HCT116 (cell line): ENCODE measurements at regions not wholly inside any gene's neighbourhood (a gene's known extent, or its start where the extent isn't known, plus 50 kb on each side); places are given as distances from the start of the nearest gene placed in this dataset.

Experiments used
- ATAC-seq: fragments of 200-7000 bp; cut with Tn5 transposase; 2 replicates; pipeline ENCODE4 v1.9.1; 2020; ENCODE audit warnings: mild to moderate bottlenecking, moderate library complexity
- BruUV-seq: library from RNA; stranded (reverse); fragments of 400-500 nt; replicated peaks from 2 replicates; lab custom pipeline; 2021; lab: Mats Ljungman, UMichigan
- CTCF ChIA-PET: fragments of 300-600 bp; sonication (Branson Sonifier 250); formaldehyde crosslinking; loops from one replicate; lab custom pipeline; 2021; ENCODE audit warnings: antibody characterized with exemption; lab: Charles Lee
- POLR2A ChIA-PET: fragments of 300-600, 350-600 bp; sonication (Branson Sonifier 250); formaldehyde crosslinking; loops from one replicate; lab custom pipeline; 2021; ENCODE audit warnings: antibody characterized with exemption; lab: Charles Lee
- RAD21 ChIA-PET, 2 experiments: fragments of 300-600 bp; sonication (Branson Sonifier 250); formaldehyde crosslinking; loops; one replicate each; lab custom pipeline; 2023; ENCODE audit warnings: low total read pairs in 2 of 2; ENCODE audit not compliant: uncharacterized antibody in 2 of 2, unreplicated experiment in 2 of 2, low non-redundant PET in 1 of 2; lab: Charles Lee
- DNase-seq: peaks from one replicate; pipeline ENCODE4 v3.0.0-alpha.2; 2010; ENCODE audit warnings: low read depth, low spot score
- H2AFZ ChIP-seq: fragments of 200-600 bp; shearing (Covaris generic), sonication (generic); 2 replicates; pipeline ENCODE4 v1.6.1; 2017; ENCODE audit warnings: low read depth, mixed run types, mixed read lengths, antibody characterized with exemption, low read length; ENCODE audit not compliant: poor library complexity, severe bottlenecking
- H3K27ac ChIP-seq: 2 replicates; pipeline ENCODE4 v1.5.1; 2012; ENCODE audit warnings: low read depth, low read length
- H3K27me3 ChIP-seq: fragments of 200-600 bp; sonication (generic); 2 replicates; pipeline ENCODE4 v1.6.1; 2016; ENCODE audit warnings: mixed run types, low read length, mixed read lengths; ENCODE audit not compliant: insufficient read depth
- H3K36me3 ChIP-seq, 2 experiments: fragments of 200-500 bp in 1 of 2; fragments of 200-600 bp in 1 of 2; sonication (Bioruptor generic) in 1 of 2; sonication (generic) in 1 of 2; 2 replicates each; pipeline versions ENCODE4 v1.5.1 to v1.6.1; 2014 to 2016; ENCODE audit warnings: low read length in 2 of 2, inconsistent platforms in 1 of 2, mixed read lengths in 1 of 2, mixed run types in 1 of 2; ENCODE audit not compliant: insufficient read depth in 2 of 2, control insufficient read depth in 1 of 2
- H3K4me1 ChIP-seq, 2 experiments: fragments of 200-600 bp in 1 of 2; sonication (generic) in 1 of 2; 2 replicates each; pipeline versions ENCODE4 v1.5.1 to v1.6.1; 2012 to 2017; ENCODE audit warnings: low read length in 2 of 2, inconsistent platforms in 1 of 2, mild to moderate bottlenecking in 1 of 2, mixed read lengths in 1 of 2, mixed run types in 1 of 2, moderate library complexity in 1 of 2; ENCODE audit not compliant: insufficient read depth in 2 of 2, control insufficient read depth in 1 of 2
- H3K4me2 ChIP-seq: fragments of 200-600 bp; sonication (generic); 2 replicates; pipeline ENCODE4 v1.6.1; 2017; ENCODE audit warnings: mixed run types, low read length, mixed read lengths
- H3K4me3 ChIP-seq, 2 experiments: fragments of 200-600 bp in 1 of 2; sonication (generic) in 1 of 2; replicated peaks in 1 of 2; 2 replicates each; pipeline ENCODE4 v1.5.1; 2011 to 2016; ENCODE audit warnings: low read length in 2 of 2, control low read depth in 1 of 2, low read depth in 1 of 2, mild to moderate bottlenecking in 1 of 2, mixed read lengths in 1 of 2, mixed run types in 1 of 2
- H3K79me2 ChIP-seq: fragments of 200-600 bp; sonication (generic); 2 replicates; pipeline ENCODE4 v1.6.1; 2017; ENCODE audit warnings: mild to moderate bottlenecking, mixed run types, low read length, moderate library complexity, mixed read lengths; ENCODE audit not compliant: insufficient read depth
- H3K9ac ChIP-seq: fragments of 200-600 bp; sonication (generic); 2 replicates; pipeline ENCODE4 v1.6.1; 2016; ENCODE audit warnings: low read length, mixed read lengths
- H3K9me2 ChIP-seq: fragments of 200-600 bp; sonication (generic), shearing (Covaris generic); 2 replicates; pipeline ENCODE4 v1.6.1; 2017; ENCODE audit warnings: mixed run types, mild to moderate bottlenecking, moderate library complexity; ENCODE audit not compliant: insufficient read depth
- H3K9me3 ChIP-seq, 2 experiments: fragments of 200-500 bp in 1 of 2; fragments of 200-600 bp in 1 of 2; sonication (Bioruptor generic) in 1 of 2; sonication (generic) in 1 of 2; 2 replicates each; pipeline ENCODE4 v1.6.1; 2014 to 2017; ENCODE audit warnings: low read length in 2 of 2, mixed read lengths in 2 of 2, inconsistent platforms in 1 of 2, low read depth in 1 of 2, mild to moderate bottlenecking in 1 of 2, mixed run types in 1 of 2, moderate library complexity in 1 of 2; ENCODE audit not compliant: control insufficient read depth in 1 of 2, insufficient read depth in 1 of 2
- H4K20me1 ChIP-seq: fragments of 200-600 bp; sonication (generic), shearing (Covaris generic); 2 replicates; pipeline ENCODE4 v1.6.1; 2017; ENCODE audit warnings: mixed run types, mild to moderate bottlenecking, moderate library complexity; ENCODE audit not compliant: insufficient read depth
- ATF3 ChIP-seq: IDR thresholded peaks from 2 replicates; pipeline ENCODE4 v1.6.1; 2012
- CBX3 ChIP-seq: IDR thresholded peaks from 2 replicates; pipeline ENCODE4 v1.6.1; 2012; ENCODE audit warnings: low read depth
- CTCF ChIP-seq, 3 experiments: fragments of 200-600 bp in 1 of 3; sonication (generic) in 1 of 3; IDR thresholded peaks in 2 of 3; conservative IDR thresholded peaks in 1 of 3; 2 replicates each; pipeline ENCODE4 v1.5.1; 2012 to 2017; ENCODE audit warnings: low read depth in 2 of 3, low read length in 2 of 3, antibody characterized with exemption in 1 of 3, borderline replicate concordance in 1 of 3, control low read depth in 1 of 3, mild to moderate bottlenecking in 1 of 3, mixed read lengths in 1 of 3, mixed run types in 1 of 3, moderate library complexity in 1 of 3; ENCODE audit not compliant: insufficient read depth in 1 of 3
- ELF1 ChIP-seq: IDR thresholded peaks from 2 replicates; pipeline ENCODE4 v1.6.1; 2012; ENCODE audit warnings: low read depth, borderline replicate concordance
- MAX ChIP-seq: IDR thresholded peaks from 2 replicates; pipeline ENCODE4 v1.6.1; 2012
- REST ChIP-seq: IDR thresholded peaks from 2 replicates; pipeline ENCODE4 v1.6.1; 2012; ENCODE audit warnings: low read depth
- SP1 ChIP-seq: IDR thresholded peaks from 2 replicates; pipeline ENCODE4 v1.6.1; 2012; ENCODE audit warnings: low read depth
- TCF7L2 ChIP-seq: IDR thresholded peaks from 2 replicates; pipeline ENCODE4 v1.7.0; 2011; ENCODE audit warnings: borderline replicate concordance, inconsistent platforms; ENCODE audit not compliant: insufficient read depth, insufficient read length; ENCODE audit errors: extremely low read depth
- ZBTB33 ChIP-seq: IDR thresholded peaks from 2 replicates; pipeline ENCODE4 v1.6.1; 2011; ENCODE audit warnings: mild to moderate bottlenecking, low read length, moderate library complexity; ENCODE audit not compliant: insufficient replicate concordance; ENCODE audit errors: extremely low read depth
- ZFX ChIP-seq: fragments of 450-650 bp; IDR thresholded peaks from 2 replicates; pipeline ENCODE4 v1.6.1; 2017
- ZNF274 ChIP-seq: fragments of 200-500 bp; sonication (Bioruptor generic); IDR thresholded peaks from 2 replicates; pipeline ENCODE4 v1.6.1; 2014; ENCODE audit warnings: mild to moderate bottlenecking, low read depth, low read length, inconsistent platforms
- intact Hi-C: fragments of 100-400 bp; cut with micrococcal nuclease; formaldehyde crosslinking; loops from 2 replicates; pipeline ENCODE4 v1.10.0; 2022

GRCh38 chr6:17007749-17008148 is 94.1 kb upstream of the STMND1 start:
- Histone ChIP-seq H3K4me2 (no peak overlapping the region), H3K9me2 (no peaks in the 10 kb centered on the region; the same call in 1 of the 2 replicates), H3K9ac (no peak overlapping the region), H3K36me3 (no peaks in the 10 kb centered on the region), H2AFZ (no peak overlapping the region), H3K9me3 (no peaks in the 10 kb centered on the region), H3K79me2 (no peaks in the 10 kb centered on the region), H3K4me3 (no peak overlapping the region), H3K27ac (no peak overlapping the region), H3K27me3 (no peaks in the 10 kb centered on the region), H3K4me1 (no peaks in the 10 kb centered on the region), H4K20me1 (no peaks in the 10 kb centered on the region)
- no peak for ATAC-seq
- BruUV-seq, result no TSS peak
- TF ChIP-seq CBX3, result no peak
- TF ChIP-seq CTCF (IDR thresholded peaks at IDR 0.05 in 2 of 3, conservative IDR thresholded peaks at IDR 0.05 in 1 of 3; ENCODE audit: borderline replicate concordance in 1 of 3, insufficient read depth in 1 of 3, low read depth in 2 of 3, low read length in 2 of 3), result no peak
- no peak for TF ChIP-seq REST
- TF ChIP-seq ZNF274, result no peak
- TF ChIP-seq SP1, result no peak
- TF ChIP-seq ZBTB33, result no peak
- no peak for TF ChIP-seq MAX
- no peak for TF ChIP-seq ATF3
- TF ChIP-seq ELF1, result no peak
- no peak for TF ChIP-seq ZFX
- no peak for TF ChIP-seq TCF7L2
- POLR2A ChIA-PET, result no interaction called here
- CTCF ChIA-PET, result no interaction called here
- DNase-seq, result no peak
- RAD21 ChIA-PET, result no interaction called here
- intact Hi-C loops, result no loop called here
